ENCODE measurements at regions not wholly inside any gene's neighbourhood (a gene's known extent, or its start where the extent isn't known, plus 50 kb on each side); places are given as distances from the start of the nearest gene placed in this dataset.

DNA sequence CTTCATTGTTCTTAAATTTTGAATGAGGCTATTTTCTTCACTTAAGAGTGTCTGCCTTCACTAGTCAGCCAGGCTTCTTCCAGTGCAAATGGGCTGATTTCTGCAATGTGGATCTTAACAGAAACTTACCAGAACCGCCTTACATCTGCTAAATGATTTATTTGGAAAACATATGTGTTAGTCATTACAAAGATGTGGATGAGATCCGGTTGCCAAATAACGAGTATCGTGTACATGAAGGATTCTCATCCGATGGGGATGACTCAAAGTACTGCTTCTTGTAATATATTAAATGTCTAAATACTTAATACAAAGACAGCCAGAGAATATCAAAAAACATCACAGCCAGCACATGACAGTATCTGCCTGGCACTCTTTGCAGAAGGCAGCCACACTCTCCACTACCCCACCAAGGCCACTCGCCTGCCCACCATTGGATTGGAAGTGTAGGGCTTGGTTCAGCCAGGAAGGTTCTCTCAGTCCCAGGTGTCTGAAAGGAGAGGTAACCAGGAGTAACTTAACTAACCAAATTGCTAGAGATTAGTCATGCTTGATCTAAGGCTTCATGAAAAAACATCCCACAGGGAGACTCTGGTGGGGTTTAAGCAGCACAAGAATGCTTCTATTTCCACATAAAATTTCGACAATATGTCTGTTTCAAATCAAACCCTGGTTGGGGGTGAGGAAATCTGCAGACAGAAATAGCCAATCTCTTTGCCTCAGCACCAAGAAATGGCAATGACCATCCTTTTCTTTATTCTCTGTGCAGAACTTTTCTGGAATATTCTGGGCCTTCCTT lies 174.8 kb downstream of the GADD45G start:
- TF ChIP-seq RAD21 (conservative IDR thresholded peaks at IDR 0.05) (no peak), CTCF (IDR thresholded peaks at IDR 0.05; ENCODE audit: poor library complexity, severe bottlenecking) (no peak), REST (IDR thresholded peaks at IDR 0.05; ENCODE audit: borderline replicate concordance) (no peak), EZH2 (IDR thresholded peaks at IDR 0.05; ENCODE audit: borderline replicate concordance, insufficient read depth, low read length, poor library complexity, severe bottlenecking) (no peak), SMC3 (conservative IDR thresholded peaks at IDR 0.05; ENCODE audit: poor library complexity) (no peak), TAF1 (IDR thresholded peaks at IDR 0.05; ENCODE audit: low read depth) (no peak)
